H1 (cell line): ENCODE measurements at regions not wholly inside any gene's neighbourhood (a gene's known extent, or its start where the extent isn't known, plus 50 kb on each side); places are given as distances from the start of the nearest gene placed in this dataset.

Source experiments
- BACH1 ChIP-seq: IDR thresholded peaks from 2 replicates; pipeline ENCODE4 v1.6.1; 2012; ENCODE audit warnings: low read length, improper control_type of control experiment
- RNF2 ChIP-seq: fragments of 200-900, 300-1000 bp; sonication (generic); IDR thresholded peaks from 2 replicates; pipeline ENCODE4 v1.7.1; 2016; ENCODE audit warnings: borderline replicate concordance, low read depth, mild to moderate bottlenecking, antibody characterized with exemption, low read length; ENCODE audit not compliant: poor library complexity, severe bottlenecking; ENCODE audit errors: missing control alignments
- SP2 ChIP-seq: IDR thresholded peaks from 2 replicates; pipeline ENCODE4 v1.6.1; 2012; ENCODE audit warnings: mild to moderate bottlenecking, low read length, inconsistent platforms
- SP4 ChIP-seq: IDR thresholded peaks from 2 replicates; pipeline ENCODE4 v1.6.1; 2012; ENCODE audit warnings: low read length, inconsistent platforms
- TCF12 ChIP-seq: IDR thresholded peaks from 2 replicates; pipeline ENCODE4 v1.6.1; 2011; ENCODE audit warnings: low read depth, mild to moderate bottlenecking, low read length
- TEAD4 ChIP-seq: IDR thresholded peaks from 2 replicates; pipeline ENCODE4 v1.6.1; 2012; ENCODE audit warnings: low read depth, low read length, inconsistent platforms, mixed read lengths
- TF ChIP-seq, protein P1 (sequence below), 3 experiments: IDR thresholded peaks; 1 replicate in 2 of 3; 2 replicates in 1 of 3; pipeline versions ENCODE4 v1.5.1 to v1.6.1; 2011; ENCODE audit warnings: low read length in 3 of 3, mild to moderate bottlenecking in 3 of 3, inconsistent platforms in 2 of 3, low read depth in 1 of 3, moderate library complexity in 1 of 3; ENCODE audit not compliant: insufficient read depth in 1 of 3; ENCODE audit errors: control extremely low read depth in 1 of 3

DNA sequence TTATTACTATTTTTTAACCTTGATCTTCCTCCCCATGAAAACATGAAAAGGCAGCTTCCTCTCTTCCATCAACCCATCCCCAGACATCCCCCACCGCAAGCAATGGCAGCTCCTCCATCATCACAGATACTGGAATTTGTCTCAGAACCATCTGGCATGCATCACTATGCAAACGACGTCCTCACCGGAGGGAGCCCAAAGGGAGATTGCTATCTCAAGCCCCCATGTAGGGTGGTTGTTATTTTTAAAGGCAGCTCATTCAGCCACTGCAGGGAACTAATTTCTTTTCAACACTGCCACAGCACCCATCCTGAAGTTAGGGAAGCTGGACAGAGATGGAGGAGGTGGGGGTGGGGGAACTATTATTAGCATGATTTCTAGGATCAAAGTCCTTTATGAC lies 222.5 kb downstream of the FOXL1 start (continued):
- TF ChIP-seq SP2, result no peak
- no peak for TF ChIP-seq SP4
- TF ChIP-seq, protein P1, sequence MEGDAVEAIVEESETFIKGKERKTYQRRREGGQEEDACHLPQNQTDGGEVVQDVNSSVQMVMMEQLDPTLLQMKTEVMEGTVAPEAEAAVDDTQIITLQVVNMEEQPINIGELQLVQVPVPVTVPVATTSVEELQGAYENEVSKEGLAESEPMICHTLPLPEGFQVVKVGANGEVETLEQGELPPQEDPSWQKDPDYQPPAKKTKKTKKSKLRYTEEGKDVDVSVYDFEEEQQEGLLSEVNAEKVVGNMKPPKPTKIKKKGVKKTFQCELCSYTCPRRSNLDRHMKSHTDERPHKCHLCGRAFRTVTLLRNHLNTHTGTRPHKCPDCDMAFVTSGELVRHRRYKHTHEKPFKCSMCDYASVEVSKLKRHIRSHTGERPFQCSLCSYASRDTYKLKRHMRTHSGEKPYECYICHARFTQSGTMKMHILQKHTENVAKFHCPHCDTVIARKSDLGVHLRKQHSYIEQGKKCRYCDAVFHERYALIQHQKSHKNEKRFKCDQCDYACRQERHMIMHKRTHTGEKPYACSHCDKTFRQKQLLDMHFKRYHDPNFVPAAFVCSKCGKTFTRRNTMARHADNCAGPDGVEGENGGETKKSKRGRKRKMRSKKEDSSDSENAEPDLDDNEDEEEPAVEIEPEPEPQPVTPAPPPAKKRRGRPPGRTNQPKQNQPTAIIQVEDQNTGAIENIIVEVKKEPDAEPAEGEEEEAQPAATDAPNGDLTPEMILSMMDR (IDR thresholded peaks at IDR 0.05; ENCODE audit: control extremely low read depth in 1 of 3, insufficient read depth in 1 of 3, low read depth in 1 of 3, low read length in 3 of 3), result no peak
- no peak for TF ChIP-seq RNF2
- TF ChIP-seq TCF12, result peak; percentile 88; the same call in 1 of the 2 replicates
- TF ChIP-seq TEAD4, result 0 out of 2 replicates have a peak, but pooled peaks have one; percentile 13
- no peak for TF ChIP-seq BACH1
